HFF-Myc (cell line): ENCODE measurements at regions not wholly inside any gene's neighbourhood (a gene's known extent, or its start where the extent isn't known, plus 50 kb on each side); places are given as distances from the start of the nearest gene placed in this dataset.
A peak's percentile ranks its signal among the peaks of the same experiment; 100 is the strongest.

Experiments
- DNase-seq: peaks from one replicate; pipeline ENCODE4 v3.0.0-alpha.2; 2011; ENCODE audit warnings: low read depth; ENCODE audit errors: extremely low read depth
- H3K4me3 ChIP-seq: replicated peaks from 2 replicates; pipeline ENCODE4 v1.5.1; 2011; ENCODE audit warnings: low read depth, mild to moderate bottlenecking, control low read depth, low read length
- TF ChIP-seq, protein P1 (sequence below): IDR thresholded peaks from 2 replicates; pipeline ENCODE4 v1.5.1; 2012; ENCODE audit warnings: mild to moderate bottlenecking, low read depth, low read length, control low read depth; ENCODE audit errors: missing control alignments

DNA sequence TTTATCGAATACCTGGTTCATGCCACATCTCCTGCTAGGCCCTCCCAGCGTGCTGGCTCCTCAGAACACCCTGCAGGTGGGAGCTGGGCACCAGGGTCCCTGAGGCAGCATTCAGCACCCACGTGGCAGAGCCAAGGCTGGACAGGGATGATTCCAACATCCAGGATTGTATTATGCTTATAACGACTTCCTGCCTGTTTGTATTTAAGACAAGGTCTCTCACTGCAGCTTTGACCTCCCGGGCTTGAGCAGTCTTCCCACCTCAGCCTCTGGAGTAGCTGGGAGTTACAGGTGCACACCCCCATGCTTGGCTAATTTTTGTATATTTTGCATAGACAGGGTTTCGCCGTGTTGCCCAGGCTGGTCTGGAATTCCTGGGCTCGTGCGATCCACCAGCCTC, 64.7 kb upstream of the WNT7B start:
- TF ChIP-seq, protein P1, sequence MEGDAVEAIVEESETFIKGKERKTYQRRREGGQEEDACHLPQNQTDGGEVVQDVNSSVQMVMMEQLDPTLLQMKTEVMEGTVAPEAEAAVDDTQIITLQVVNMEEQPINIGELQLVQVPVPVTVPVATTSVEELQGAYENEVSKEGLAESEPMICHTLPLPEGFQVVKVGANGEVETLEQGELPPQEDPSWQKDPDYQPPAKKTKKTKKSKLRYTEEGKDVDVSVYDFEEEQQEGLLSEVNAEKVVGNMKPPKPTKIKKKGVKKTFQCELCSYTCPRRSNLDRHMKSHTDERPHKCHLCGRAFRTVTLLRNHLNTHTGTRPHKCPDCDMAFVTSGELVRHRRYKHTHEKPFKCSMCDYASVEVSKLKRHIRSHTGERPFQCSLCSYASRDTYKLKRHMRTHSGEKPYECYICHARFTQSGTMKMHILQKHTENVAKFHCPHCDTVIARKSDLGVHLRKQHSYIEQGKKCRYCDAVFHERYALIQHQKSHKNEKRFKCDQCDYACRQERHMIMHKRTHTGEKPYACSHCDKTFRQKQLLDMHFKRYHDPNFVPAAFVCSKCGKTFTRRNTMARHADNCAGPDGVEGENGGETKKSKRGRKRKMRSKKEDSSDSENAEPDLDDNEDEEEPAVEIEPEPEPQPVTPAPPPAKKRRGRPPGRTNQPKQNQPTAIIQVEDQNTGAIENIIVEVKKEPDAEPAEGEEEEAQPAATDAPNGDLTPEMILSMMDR = no peak
- DNase-seq = no peak
- no peak overlapping the region for H3K4me3 ChIP-seq

DNA sequence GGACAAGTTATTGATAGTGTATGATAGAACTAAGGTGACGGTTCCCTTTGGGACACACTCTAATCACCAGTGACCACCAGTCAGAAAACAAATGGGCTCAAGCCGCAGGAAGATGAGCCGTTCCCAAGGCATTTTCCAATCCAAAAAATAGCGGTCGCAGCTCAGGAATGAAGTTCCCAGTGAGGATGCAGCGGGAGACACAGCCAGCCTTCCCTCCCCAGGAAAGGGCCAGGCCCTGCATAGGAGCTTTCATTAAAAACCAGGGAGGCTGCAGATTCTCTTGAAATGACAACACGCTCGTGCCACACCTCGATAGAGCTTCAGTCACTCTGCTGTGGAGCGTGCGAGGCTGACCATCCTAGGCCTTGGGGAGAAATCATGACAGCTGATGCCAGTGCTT, 65.8 kb upstream of the WNT7B start:
- TF ChIP-seq, protein P1 = no peak
- DNase-seq = no peak
- no peak overlapping the region for H3K4me3 ChIP-seq

DNA sequence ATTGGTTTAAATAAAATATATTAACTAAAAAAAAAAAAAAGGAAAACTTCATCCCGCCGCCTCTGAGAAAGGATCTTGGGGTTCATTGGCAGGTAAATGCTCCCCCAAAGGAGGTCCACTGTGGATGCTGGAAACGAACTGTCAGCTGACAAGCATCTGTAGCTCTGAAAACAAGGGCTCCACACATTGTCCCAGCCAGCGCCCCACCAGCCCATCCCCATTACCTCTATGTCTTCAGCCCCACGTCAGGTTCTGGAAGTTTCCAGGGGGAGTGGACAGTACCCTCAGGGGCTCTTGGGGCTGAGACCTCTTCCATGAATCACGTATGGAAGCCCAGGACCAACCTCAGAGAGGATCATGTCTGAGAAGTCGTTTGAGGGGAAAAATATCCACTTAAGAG, 66.4 kb upstream of the WNT7B start:
- peak overlapping the region; percentile 52 for H3K4me3 ChIP-seq
- no peak for DNase-seq
- TF ChIP-seq, protein P1 = no peak

DNA sequence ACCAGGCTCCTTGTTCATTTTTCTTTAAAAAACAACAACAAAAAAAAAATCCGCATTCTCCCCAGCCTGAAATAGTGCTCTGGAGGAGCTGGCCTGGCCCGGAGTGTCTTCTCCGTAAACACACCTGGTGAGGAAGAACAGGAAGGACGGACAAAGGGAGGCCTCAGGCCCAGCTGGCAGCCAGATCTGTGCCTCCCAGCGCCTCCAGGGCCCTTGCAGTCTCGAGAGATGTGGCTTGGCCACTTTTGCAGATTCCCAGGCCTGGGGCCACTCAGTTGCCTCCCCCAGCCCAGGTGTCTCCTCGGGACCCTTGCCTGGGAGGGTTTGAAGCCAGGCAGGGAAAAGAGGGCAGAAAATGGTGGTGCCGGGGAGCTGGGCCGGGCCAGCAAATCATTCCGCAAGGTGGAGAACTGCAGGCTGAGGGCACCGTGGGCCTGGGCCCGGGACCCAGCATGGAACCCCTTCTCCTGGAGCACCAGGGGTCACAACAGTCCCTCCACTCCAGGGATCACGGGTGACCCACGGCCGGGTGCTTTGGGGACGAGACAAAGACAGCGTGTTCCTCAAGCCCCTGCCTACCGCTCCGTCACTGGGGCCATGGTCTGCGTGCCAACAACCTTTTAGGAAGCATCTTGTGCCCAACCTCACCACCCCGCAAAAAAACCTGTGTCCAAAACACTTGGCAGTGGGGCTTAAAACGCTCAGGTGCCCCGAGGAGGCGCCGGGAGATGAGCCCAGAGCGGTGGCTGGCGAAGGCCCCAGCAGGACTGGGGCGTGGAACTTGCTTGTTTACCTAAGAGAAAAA, 67.1 kb upstream of the WNT7B start:
- no peak for DNase-seq
- TF ChIP-seq, protein P1 = no peak
- H3K4me3 ChIP-seq = peak overlapping the region; percentile 52

DNA sequence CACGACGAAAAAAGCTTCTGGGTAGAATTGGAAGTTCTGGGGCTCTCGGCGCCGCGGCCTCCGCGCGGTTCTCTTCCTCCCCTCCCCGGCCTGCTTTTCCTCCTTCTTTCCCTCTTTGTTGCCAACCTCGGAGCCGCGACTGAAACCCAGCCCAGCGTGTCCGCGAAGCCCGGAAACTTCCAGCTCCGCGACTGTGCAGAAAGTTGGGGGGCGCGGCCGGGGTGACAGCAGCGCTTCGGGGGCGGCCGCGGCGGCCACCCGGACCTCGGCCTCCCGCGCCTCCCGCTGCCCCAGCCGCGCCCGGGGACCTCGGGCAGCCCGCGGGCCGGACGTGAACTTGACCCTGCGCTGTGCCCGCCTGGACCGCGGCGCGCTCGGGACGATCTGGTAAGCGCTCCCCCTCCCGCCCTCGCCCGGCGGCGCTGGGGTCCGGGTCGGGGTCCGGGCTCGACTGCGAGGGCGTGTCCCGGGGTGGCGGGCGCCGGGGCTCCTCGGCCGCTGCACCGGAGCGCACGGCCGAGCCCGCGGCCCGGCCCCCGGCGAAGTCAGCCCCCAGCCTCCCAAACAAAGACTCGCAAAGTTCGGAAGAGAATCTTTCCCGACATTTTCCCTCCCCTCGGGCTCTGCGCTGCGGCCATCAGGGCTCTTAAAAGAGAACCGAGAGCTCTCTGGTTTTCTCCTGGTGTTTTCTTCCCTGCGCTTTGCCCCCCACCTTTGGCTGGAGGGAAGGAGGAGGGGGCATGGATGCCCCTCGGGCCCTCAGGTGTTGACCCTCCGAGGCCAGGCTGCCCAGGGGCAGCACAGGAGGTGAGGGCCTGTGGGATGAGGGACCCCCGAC, 67.9 kb upstream of the WNT7B start:
- no peak for DNase-seq
- TF ChIP-seq, protein P1 = no peak
- peak overlapping the region; percentile 52 for H3K4me3 ChIP-seq

DNA sequence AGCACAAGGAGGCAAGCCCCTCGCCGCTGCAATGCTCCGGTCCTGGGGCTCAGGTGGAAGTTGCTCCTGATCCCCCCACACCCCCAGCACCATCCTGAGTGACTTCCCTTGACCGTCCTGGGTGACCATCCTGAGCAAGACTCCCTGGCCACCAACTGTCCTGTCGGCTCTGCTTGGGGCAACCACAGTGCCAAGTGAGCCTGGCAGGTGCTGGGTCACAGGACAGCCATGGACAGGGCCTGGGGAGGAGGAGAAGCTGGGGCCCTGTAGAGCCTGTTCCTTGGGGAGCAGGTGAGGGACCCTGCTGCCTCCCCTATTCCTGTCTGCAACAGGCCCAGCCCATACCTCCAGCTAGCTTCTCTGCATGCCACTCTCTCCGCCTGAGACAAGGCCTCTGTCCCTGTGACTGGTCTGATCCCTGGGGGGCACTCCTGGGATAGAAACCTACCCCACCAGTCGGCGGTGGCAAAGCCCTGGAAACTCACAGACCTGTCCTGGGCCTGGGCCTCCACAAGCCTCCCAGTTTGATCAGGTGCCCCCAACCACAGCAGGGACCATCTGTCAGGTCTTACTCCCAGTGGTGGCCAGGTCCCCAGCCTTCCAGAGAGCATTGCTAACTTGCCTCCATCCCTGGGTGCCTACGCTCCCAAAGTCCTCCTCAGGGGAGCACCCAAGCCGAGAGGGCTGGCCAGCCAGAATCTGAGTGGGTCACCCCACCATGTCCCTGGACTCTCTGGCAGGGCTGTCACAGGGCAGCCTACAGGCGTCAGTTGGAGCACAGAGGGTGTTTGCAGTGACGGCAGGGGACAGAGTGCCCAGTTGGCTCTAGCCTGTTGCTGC, 68.7 kb upstream of the WNT7B start:
- H3K4me3 ChIP-seq = peak overlapping the region; percentile 52
- DNase-seq = no peak
- TF ChIP-seq, protein P1 = no peak
